HG03039 (cell line): ENCODE measurements at regions not wholly inside any gene's neighbourhood (a gene's known extent, or its start where the extent isn't known, plus 50 kb on each side); places are given as distances from the start of the nearest gene placed in this dataset.

Experiments used
- ATAC-seq: cut with Tn5 transposase; IDR thresholded peaks from one replicate; pipeline ENCODE4 v1.9.1; 2021; ENCODE audit warnings: mild to moderate bottlenecking, moderate library complexity; ENCODE audit not compliant: unreplicated experiment

- no peak for ATAC-seq
These were observed 51.9 kb upstream of the TSPAN11 start for GRCh38 chr12:30874455-30875321.

GRCh38 chr12:30870491-30871265 lies 55.9 kb upstream of the TSPAN11 start:
- no peak for ATAC-seq

GRCh38 chr12:30867415-30867814 lies 59.1 kb upstream of the TSPAN11 start:
- ATAC-seq = no peak

GRCh38 chr12:30866256-30866655 lies 60.3 kb upstream of the TSPAN11 start:
- no peak for ATAC-seq

GRCh38 chr12:30863839-30864238 lies 62.7 kb upstream of the TSPAN11 start:
- no peak for ATAC-seq

- ATAC-seq = no peak
These were observed 64.1 kb upstream of the TSPAN11 start for GRCh38 chr12:30862486-30862885.

- ATAC-seq = no peak
These were observed 67.3 kb upstream of the TSPAN11 start for GRCh38 chr12:30859226-30859625.

- ATAC-seq = no peak
These were observed 68.1 kb upstream of the TSPAN11 start for GRCh38 chr12:30858471-30858870.

- ATAC-seq = no peak
These were observed 72.9 kb upstream of the TSPAN11 start for GRCh38 chr12:30853561-30854133.

- ATAC-seq = no peak
These were observed 75.9 kb upstream of the TSPAN11 start for GRCh38 chr12:30850684-30851083.

- no peak for ATAC-seq
These were observed 79.3 kb upstream of the TSPAN11 start for GRCh38 chr12:30847259-30847658.

GRCh38 chr12:30846776-30847175 lies 79.8 kb upstream of the TSPAN11 start:
- ATAC-seq = no peak

- ATAC-seq = no peak
These were observed 80.9 kb upstream of the TSPAN11 start for GRCh38 chr12:30845676-30846075.

GRCh38 chr12:30843211-30843610 lies 83.3 kb upstream of the TSPAN11 start:
- no peak for ATAC-seq

- ATAC-seq = no peak
These were observed 85.8 kb upstream of the TSPAN11 start for GRCh38 chr12:30840715-30841114.

- ATAC-seq = no peak
These were observed 85.0 kb upstream of the CAPRIN2 start for GRCh38 chr12:30839643-30840220.

GRCh38 chr12:30837595-30837994 lies 82.8 kb upstream of the CAPRIN2 start:
- no peak for ATAC-seq

GRCh38 chr12:30836656-30837445 lies 82.1 kb upstream of the CAPRIN2 start:
- no peak for ATAC-seq

GRCh38 chr12:30835216-30835615 lies 80.5 kb upstream of the CAPRIN2 start:
- no peak for ATAC-seq

GRCh38 chr12:30830751-30831150 lies 76.0 kb upstream of the CAPRIN2 start:
- no peak for ATAC-seq

GRCh38 chr12:30829876-30830275 lies 75.1 kb upstream of the CAPRIN2 start:
- ATAC-seq = no peak
